GM12878 (cell line): ENCODE measurements at regions not wholly inside any gene's neighbourhood (a gene's known extent, or its start where the extent isn't known, plus 50 kb on each side); places are given as distances from the start of the nearest gene placed in this dataset.

Source experiments
- MXI1 ChIP-seq: fragments of 150-350 bp; IDR thresholded peaks from 2 replicates; pipeline ENCODE4 v1.6.1; 2011; ENCODE audit warnings: low read depth, mild to moderate bottlenecking, inconsistent platforms, low read length, improper control_type of control experiment
- NR2C1 ChIP-seq: fragments of 450-650 bp; IDR thresholded peaks from 2 replicates; pipeline ENCODE4 v1.6.1; 2017; ENCODE audit warnings: antibody characterized with exemption, mild to moderate bottlenecking, moderate library complexity
- PKNOX1 ChIP-seq: fragments of 450-650 bp; IDR thresholded peaks from 2 replicates; pipeline ENCODE4 v1.6.1; 2016; ENCODE audit warnings: mild to moderate bottlenecking
- TARDBP ChIP-seq: IDR thresholded peaks from 2 replicates; pipeline ENCODE4 v1.6.1; 2016; ENCODE audit warnings: borderline replicate concordance
- TF ChIP-seq, protein P1 (sequence below): fragments of 450-650 bp; IDR thresholded peaks from 2 replicates; pipeline ENCODE4 v1.6.1; 2017; ENCODE audit warnings: borderline replicate concordance
- TF ChIP-seq, protein P2 (sequence below): fragments of 450-650 bp; IDR thresholded peaks from 2 replicates; pipeline ENCODE4 v1.6.1; 2016; ENCODE audit warnings: mild to moderate bottlenecking, moderate library complexity, borderline replicate concordance
- TF ChIP-seq, protein P3 (sequence below), 3 experiments: IDR thresholded peaks in 2 of 3; conservative IDR thresholded peaks in 1 of 3; 2 replicates each; pipeline ENCODE4 v1.5.1; 2011; ENCODE audit warnings: low read depth in 3 of 3, low read length in 3 of 3, mild to moderate bottlenecking in 3 of 3, control low read depth in 2 of 3, moderate library complexity in 2 of 3, inconsistent platforms in 1 of 3, mixed read lengths in 1 of 3; ENCODE audit not compliant: control insufficient read depth in 2 of 3, insufficient read depth in 1 of 3; ENCODE audit errors: extremely low read depth in 1 of 3

GRCh38 chr20:40009542-40009941, 679.5 kb downstream of the MAFB start:
- TF ChIP-seq NR2C1, result no peak
- no peak for TF ChIP-seq PKNOX1
- TF ChIP-seq, protein P1, sequence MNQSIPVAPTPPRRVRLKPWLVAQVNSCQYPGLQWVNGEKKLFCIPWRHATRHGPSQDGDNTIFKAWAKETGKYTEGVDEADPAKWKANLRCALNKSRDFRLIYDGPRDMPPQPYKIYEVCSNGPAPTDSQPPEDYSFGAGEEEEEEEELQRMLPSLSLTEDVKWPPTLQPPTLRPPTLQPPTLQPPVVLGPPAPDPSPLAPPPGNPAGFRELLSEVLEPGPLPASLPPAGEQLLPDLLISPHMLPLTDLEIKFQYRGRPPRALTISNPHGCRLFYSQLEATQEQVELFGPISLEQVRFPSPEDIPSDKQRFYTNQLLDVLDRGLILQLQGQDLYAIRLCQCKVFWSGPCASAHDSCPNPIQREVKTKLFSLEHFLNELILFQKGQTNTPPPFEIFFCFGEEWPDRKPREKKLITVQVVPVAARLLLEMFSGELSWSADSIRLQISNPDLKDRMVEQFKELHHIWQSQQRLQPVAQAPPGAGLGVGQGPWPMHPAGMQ, result no peak
- TF ChIP-seq, protein P2, sequence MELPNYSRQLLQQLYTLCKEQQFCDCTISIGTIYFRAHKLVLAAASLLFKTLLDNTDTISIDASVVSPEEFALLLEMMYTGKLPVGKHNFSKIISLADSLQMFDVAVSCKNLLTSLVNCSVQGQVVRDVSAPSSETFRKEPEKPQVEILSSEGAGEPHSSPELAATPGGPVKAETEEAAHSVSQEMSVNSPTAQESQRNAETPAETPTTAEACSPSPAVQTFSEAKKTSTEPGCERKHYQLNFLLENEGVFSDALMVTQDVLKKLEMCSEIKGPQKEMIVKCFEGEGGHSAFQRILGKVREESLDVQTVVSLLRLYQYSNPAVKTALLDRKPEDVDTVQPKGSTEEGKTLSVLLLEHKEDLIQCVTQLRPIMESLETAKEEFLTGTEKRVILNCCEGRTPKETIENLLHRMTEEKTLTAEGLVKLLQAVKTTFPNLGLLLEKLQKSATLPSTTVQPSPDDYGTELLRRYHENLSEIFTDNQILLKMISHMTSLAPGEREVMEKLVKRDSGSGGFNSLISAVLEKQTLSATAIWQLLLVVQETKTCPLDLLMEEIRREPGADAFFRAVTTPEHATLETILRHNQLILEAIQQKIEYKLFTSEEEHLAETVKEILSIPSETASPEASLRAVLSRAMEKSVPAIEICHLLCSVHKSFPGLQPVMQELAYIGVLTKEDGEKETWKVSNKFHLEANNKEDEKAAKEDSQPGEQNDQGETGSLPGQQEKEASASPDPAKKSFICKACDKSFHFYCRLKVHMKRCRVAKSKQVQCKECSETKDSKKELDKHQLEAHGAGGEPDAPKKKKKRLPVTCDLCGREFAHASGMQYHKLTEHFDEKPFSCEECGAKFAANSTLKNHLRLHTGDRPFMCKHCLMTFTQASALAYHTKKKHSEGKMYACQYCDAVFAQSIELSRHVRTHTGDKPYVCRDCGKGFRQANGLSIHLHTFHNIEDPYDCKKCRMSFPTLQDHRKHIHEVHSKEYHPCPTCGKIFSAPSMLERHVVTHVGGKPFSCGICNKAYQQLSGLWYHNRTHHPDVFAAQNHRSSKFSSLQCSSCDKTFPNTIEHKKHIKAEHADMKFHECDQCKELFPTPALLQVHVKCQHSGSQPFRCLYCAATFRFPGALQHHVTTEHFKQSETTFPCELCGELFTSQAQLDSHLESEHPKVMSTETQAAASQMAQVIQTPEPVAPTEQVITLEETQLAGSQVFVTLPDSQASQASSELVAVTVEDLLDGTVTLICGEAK, result no peak
- TF ChIP-seq, protein P3, sequence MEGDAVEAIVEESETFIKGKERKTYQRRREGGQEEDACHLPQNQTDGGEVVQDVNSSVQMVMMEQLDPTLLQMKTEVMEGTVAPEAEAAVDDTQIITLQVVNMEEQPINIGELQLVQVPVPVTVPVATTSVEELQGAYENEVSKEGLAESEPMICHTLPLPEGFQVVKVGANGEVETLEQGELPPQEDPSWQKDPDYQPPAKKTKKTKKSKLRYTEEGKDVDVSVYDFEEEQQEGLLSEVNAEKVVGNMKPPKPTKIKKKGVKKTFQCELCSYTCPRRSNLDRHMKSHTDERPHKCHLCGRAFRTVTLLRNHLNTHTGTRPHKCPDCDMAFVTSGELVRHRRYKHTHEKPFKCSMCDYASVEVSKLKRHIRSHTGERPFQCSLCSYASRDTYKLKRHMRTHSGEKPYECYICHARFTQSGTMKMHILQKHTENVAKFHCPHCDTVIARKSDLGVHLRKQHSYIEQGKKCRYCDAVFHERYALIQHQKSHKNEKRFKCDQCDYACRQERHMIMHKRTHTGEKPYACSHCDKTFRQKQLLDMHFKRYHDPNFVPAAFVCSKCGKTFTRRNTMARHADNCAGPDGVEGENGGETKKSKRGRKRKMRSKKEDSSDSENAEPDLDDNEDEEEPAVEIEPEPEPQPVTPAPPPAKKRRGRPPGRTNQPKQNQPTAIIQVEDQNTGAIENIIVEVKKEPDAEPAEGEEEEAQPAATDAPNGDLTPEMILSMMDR (IDR thresholded peaks at IDR 0.05 in 2 of 3, conservative IDR thresholded peaks at IDR 0.05 in 1 of 3; ENCODE audit: control insufficient read depth in 2 of 3, extremely low read depth in 1 of 3, insufficient read depth in 1 of 3, low read depth in 3 of 3, low read length in 3 of 3), result no peak
- no peak for TF ChIP-seq TARDBP
- no peak for TF ChIP-seq MXI1
